RPMI8226 (cell line): ENCODE measurements at regions not wholly inside any gene's neighbourhood (a gene's known extent, or its start where the extent isn't known, plus 50 kb on each side); places are given as distances from the start of the nearest gene placed in this dataset.
"Not testable (repeated sequence)": the region's sequence is repeated elsewhere in the genome, so short reads cannot be mapped to it uniquely, and the experiment has no call there.

Experiments used
- DNase-seq: peaks from one replicate; pipeline ENCODE4 v3.0.0-alpha.2; 2015

DNA sequence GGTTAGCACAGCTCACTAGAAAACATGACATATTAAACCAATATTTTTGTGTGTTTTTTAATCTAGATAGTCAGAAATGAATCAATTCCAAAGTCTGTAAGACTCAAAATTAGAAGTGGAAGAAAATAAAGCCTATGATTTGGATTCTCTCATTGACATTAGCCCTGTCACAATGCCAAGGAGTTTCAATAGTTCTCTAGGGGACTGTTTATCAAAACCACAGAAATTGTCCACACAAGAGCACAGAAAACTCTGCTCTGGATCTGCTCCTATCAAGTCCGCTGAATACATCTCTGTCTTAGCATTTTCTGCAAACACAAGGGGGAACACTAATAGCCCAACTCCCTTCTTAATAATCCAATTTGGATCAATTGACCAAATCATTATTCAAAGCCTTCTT is 152.0 kb downstream of the HS3ST3B1 start:
- DNase-seq, result no peak

DNA sequence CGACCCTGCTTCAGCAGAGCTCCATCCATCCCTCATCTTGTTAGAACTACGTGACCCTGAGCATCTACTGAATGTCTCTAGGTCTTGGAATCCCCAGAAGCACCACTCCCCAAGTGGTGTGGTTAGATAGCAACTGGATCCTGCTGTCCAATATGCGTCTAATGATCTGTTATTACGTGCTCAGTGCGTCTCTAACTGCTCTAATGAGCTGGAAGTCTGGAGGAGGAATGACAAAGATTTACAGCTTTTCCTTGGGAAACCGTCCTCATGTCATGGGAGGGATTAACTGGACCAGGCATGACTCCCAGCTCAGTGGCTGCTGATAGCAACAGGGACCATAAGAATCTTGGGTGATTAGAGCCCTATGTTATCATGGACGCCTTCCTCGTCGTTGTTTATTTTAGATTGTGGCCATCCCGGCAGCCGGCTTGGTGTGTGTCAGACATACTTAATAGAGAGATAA is 150.9 kb downstream of the HS3ST3B1 start:
- DNase-seq, result no peak

DNA sequence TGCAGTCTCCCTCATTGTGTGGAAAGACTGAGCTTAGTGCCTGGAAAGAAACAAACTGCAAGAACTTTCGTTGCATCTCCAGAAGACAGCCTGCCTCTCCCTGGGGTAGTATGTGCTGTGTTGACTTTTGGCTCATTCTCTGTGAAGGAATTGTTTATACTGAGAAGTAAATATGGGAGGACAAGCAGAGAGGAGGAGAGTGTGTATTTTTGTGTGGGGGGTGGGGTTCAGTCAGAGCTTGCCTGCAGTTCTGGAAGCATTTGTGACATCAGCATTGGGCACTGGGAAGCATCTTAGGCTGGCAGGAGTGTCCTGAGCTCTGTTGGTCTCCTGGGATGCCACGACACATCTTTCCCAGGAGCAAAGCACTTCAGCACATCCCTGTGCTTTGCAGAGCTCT is 147.9 kb downstream of the HS3ST3B1 start:
- no peak for DNase-seq

DNA sequence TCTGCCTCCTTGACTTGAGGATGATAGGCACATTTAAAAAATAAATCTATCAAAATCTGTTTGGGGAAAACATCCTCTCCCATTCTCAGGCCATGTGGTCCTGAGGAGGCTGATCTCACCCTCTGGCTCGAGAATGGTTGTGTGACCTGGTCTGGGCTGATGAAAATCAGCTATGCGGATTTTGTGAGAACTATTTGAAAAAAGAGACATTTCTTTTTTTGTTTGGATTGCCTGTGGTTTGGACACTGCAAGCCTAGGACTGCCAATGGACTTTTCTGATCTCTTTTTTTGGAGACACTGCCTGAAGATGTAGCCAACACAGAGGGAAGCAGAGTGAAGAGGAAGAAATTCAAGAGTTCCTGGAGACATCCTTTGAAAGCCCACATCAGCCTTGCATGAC is 145.9 kb downstream of the HS3ST3B1 start:
- no peak for DNase-seq

DNA sequence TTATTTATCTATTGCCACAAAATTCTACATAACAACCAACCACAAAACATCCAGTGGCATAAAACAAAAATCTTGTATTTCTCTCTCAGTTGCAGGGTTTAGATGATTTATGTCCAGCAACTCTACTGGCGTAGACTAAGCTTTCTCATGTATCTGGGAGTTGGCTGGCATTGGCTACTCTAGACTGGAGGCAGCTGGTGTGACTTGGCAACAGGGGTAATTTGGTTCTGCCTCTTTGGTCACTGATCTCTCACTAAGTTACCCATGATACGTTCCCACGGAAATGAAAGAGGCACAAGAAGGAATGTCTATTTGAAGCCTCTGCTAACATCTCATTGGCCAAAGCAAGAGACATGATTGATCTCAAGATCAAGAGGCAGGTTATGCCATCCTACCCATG is 144.0 kb downstream of the HS3ST3B1 start:
- DNase-seq, result no peak

DNA sequence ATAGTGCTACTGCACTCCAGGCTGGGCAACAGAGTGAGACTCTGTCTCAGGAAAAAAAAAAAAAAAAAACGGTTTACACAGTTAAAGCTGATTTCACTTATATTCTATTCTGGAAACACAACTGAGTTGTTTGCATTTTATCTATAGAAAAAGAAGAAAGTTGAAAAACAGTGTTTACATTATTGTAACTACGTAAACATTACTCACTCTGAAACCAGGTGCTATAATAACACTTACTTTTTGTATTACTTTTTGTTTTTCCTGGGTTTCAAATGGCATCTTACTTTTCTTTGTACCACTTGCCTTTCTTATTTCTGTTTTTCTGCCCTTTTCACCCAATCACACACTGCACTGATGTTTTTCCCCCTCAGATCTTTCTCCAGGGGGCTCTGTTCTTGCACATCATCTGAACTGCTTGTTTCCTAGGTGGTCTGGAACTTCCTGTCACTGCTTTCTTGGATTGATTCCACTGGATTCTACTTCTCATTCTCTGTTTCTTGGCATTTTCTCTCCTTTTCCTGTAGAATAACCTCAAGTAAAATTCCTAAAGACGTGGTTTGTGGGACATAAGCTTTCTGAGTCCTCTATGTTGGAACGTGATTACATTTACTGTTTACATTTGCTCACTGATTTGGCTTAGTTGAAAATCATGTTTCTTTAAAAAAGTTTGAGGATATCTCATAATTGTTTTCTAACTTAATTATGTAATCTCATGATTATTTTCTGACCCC is 142.1 kb downstream of the HS3ST3B1 start:
- no peak for DNase-seq

DNA sequence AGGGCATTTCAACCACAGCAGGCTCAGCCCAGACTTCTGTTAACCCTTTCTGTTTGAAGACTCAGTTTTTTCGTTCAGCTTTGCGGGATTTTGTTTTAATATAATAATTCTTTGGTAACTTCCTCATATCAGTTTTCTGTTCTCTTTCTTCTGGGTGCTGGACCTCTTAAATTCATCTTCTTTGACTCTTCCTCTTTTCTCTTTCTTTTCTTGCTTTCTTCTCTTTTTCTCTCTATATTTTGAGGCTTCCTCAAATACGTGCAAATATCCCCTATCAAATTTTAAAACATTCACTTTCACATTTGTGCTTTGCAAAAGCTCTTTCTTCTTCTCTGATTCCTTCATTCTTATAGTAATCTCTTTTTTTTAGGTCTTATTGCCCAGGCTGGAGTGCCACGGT is 136.3 kb downstream of the HS3ST3B1 start:
- no peak for DNase-seq

DNA sequence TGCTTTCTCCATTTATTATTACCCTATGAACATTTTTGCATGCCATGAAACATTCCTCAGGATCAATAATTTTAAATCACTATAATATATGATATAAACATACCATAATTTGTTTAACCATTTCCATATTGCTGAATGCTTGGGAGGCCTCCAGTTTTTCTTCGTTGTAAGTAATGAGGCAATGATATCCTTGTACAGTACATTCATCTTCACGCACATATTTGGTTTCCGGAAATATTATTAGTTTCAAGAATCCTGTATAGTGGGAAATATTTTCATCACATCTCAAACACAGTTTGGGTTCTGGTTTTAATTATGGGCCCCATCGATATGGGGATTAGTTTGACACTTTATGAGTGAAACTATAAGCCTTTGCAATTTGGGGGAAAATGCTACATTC is 135.4 kb downstream of the HS3ST3B1 start:
- DNase-seq, result no peak

DNA sequence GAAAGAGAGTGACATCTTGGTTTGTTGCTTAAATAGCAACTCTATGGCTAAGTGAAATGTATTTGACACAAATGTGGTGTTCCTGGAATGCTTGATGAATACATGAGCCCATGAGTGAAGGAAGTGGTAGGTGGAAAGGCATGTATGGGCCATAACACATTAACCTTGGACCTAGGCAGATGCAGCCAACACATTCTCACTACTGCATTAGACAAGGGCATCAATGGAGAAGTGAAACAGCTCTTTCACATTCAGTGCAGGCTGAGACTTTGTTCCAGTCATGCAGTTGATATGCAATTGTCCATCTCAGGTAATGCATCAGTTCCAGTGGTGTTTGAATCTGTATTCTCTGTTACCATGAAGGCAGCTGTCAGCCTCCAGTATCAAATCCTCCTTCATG is 133.6 kb downstream of the HS3ST3B1 start:
- DNase-seq, result no peak

DNA sequence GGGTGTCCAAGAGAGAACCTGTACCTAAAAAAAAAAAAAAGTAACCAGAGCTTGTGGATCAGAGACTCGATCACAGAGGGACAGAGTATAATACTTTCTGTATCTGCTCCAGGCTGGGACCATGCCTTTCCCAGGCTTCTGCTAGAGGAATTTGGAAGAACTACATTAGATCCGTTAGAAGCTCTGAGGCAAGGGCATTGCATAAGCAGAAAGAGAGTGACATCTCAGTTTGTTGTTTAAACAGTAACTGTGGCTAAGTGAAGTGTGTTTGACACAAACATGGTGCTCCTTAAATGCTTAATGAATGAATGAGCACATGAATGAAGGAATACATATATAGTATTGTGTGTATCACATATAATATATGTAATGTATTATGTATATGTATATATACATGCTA is 131.2 kb downstream of the HS3ST3B1 start:
- DNase-seq, result no peak

DNA sequence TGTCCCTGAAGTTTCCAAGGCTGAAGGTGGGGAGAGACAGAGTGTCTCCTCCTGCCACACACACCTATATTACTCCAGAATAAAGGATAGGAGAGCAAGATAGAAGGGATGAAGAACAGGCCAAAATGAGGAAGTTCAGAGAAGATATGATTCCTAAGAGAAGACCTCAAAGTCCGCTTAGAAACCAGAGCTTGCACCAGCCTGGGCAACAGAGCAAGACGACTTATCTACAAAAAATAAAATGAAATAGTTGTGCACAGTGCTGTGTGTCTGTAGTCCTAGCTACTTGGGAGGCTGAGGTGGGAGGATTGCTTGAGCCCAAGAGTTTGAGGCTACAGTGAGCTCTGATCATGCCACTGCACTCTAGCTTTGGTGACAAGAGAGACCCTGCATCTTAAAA is 128.2 kb downstream of the HS3ST3B1 start:
- no peak for DNase-seq

DNA sequence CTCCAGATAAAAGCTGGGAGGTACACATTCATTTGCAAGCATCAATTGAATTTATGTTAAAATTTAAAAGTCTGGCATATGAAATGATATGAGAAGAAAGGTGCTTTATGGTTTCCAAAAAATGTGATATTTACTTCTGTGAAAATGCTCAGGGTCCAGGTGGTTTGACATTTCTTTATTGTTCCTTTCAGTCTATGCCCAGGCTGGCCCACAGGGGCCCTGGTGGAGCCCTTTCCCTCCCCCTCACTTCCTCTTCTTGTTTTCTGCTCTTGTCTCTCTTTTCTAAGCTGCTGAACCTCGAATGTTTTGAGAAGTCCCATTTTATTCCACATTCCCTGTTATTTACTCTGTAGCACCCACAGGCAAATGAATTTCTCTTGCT is 127.8 kb downstream of the HS3ST3B1 start:
- no peak for DNase-seq

DNA sequence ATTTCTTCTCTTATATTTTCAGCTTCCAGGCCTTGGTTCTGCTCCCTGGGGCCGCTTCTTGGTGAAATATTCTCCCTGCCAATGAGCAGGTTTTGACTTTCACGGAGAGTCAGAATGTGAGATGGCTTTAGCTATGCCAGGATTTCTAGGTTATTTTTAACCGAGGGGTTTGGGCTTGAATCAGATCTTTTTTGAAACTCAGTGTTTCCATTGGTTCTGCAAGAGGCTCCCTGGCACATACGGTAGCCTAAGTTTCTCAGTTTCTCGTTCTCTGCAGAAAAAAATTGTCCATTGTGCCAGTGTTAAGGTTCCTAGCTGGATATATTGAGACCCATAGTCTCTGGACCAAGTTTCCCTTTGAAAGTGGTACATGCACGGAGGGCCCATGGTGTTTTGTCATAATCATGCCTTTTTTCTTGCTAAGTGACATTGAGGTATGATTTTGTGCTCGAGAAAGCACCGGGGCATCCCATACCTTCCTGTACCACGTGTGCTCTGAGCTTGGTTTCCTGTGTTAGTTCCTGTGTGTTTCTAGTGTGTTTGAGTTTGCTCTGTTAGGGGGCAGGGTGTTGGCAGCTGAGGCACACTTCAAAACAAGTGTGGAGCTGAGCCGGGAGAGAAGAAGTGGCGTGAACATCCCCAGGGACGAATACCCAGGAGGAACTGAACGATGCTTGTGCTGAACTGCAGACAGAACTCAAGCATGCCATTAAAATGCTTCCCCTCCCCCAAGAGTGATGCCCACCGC is 127.2 kb downstream of the HS3ST3B1 start:
- DNase-seq, result no peak

DNA sequence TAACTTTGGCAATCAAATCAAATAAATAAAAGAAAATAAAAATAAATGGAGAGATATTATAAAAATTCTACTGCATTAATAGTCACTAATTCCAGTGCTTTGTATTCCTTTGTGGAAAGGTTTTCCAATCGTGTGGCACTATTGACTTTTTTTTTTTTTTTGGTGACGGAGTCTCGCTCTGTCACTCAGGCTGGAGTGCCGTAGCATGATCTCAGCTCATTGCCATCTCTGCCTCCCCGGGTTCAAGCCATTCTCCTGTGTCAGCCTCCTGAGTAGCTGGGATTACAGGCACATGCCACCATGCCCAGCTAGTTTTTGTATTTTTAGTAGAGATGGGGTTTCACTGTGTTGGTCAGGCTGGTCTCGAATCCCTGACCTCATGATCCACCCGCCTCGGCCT is 122.3 kb downstream of the HS3ST3B1 start:
- DNase-seq, result not testable (repeated sequence)

DNA sequence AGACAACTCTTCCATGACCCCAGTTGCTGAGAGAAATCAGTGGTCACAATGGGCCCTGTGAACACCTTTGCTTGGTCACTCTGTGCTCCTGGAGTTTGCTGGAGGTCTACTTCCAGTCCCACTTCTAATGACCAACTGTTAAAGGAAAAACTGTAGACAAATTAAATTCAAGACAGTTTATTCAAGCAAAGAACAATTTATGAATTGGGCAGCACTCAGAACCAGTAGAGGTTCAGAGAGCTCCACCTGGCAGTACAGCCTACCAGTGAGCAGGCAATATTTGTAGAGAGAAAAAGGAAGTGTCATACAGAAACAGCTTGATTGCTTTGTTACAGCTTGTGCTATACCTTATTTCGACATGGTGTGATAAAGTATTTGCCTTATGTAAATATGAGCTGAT is 116.5 kb downstream of the HS3ST3B1 start:
- DNase-seq, result no peak

DNA sequence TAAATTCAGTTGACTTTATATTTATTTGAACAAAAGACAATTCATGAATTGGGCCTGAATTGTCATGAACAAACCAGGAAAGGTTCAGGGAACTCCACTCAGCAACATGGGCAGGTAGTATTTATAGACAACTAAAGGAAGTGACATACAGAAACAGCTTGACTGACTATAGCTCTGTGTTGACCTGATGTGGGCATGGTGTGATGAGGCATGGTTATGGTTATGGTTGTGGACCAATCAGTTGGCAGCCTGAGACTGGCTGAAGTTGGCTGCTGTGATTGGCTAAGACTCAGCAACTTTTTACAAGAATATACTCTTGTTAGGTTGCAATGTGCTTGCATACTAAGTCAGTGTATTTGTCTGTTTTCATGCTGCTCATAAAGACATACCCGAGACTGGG is 108.4 kb downstream of the HS3ST3B1 start:
- no peak for DNase-seq

DNA sequence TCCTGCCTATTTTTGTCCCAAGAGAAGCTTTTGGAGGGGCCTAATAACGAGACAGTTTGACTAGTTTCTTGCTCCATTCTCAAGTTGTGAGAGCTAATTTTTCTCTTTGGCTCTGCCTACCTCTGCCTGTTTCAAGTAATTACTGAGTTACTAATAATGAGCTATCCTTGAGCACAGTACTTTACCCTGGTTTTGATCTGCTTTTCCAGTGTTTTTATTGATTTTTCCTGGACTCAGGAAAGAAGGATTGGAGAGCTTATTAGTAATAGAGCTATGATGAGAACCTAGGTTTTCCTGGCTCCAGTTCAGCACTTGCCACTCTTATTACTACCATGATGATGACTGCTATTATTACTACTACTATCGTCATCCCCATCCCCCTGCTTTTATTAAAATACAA is 106.7 kb downstream of the HS3ST3B1 start:
- no peak for DNase-seq

DNA sequence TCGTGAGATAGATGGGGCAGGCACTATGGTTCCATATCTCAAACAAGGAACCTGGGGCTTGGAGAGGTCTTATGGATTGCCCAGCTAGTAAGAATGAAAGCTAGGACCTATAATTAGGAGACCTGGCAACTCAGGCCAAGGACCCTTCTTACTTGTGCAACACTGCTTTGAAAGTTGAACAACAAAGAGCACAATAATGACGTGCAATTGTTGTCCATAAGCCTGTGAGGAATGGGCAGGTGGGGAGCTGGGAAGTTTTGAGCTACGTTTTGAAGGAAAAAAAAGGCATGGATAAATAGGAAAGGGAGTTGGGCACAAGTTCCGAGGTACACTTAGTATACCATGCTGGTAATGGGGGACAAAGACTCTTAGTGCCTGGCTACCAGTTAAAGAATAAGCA is 104.3 kb downstream of the HS3ST3B1 start:
- no peak for DNase-seq
